HG03139 (cell line): ENCODE measurements at regions not wholly inside any gene's neighbourhood (a gene's known extent, or its start where the extent isn't known, plus 50 kb on each side); places are given as distances from the start of the nearest gene placed in this dataset.

ENCODE experiments used
- ATAC-seq: cut with Tn5 transposase; IDR thresholded peaks from one replicate; pipeline ENCODE4 v1.9.1; 2021; ENCODE audit not compliant: unreplicated experiment

- no peak for ATAC-seq
These were observed 72.0 kb upstream of the SMC2 start for GRCh38 chr9:104022083-104022482.

- no peak for ATAC-seq
These were observed 69.0 kb upstream of the SMC2 start for GRCh38 chr9:104025104-104025503.

GRCh38 chr9:104025945-104026344, 68.2 kb upstream of the SMC2 start:
- no peak for ATAC-seq

- ATAC-seq: no peak
These were observed 66.8 kb upstream of the SMC2 start for GRCh38 chr9:104027295-104027694.

DNA sequence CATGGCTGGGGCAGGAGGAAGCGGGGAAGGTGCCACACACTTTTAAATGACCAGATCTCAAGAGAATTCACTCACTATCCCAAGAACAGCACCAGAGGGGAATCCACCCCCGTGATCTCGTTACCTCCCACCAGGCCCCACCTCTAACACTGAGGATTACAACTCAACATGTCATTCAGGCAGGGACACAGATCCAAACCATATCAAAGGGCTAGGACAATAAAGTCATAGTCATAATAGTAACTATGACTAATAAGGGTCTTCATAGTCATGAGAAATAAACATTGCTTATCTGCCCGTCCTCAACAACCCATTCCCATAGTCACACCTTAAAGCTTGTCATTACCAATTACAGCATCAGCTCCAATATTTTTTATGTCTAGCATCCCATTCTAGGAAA, 65.3 kb upstream of the SMC2 start:
- ATAC-seq: no peak
